CD4-positive, alpha-beta T cell treated with Interleukin-12 subunit alpha and Interleukin-12 subunit beta, for 1 hour (primary cell): ENCODE measurements at regions not wholly inside any gene's neighbourhood (a gene's known extent, or its start where the extent isn't known, plus 50 kb on each side); places are given as distances from the start of the nearest gene placed in this dataset.

Source experiments
- DNase-seq: peaks from one replicate; pipeline ENCODE4 v3.0.0-alpha.2; 2020

GRCh38 chr5:125835293-125836172 is 587.7 kb upstream of the GRAMD2B start:
- no peak for DNase-seq

DNA sequence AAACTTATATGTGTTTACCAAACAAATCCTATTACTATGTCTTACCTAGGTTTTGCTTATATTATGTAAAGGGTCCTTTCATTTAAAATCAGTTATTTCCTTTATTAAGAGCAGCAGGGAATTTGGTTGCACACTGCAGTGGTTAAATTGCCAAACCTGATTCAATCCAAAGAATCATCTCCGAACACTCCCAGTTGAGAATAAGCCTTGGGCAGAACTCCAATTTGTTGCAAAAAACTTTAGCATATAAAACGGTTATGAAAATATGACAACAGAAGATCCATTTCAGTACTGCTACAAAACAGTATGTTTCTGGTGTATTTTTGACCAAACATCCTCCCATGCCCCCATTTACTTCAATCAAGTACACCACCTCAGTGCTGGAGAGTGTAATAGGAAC is 587.0 kb upstream of the GRAMD2B start:
- no peak for DNase-seq

DNA sequence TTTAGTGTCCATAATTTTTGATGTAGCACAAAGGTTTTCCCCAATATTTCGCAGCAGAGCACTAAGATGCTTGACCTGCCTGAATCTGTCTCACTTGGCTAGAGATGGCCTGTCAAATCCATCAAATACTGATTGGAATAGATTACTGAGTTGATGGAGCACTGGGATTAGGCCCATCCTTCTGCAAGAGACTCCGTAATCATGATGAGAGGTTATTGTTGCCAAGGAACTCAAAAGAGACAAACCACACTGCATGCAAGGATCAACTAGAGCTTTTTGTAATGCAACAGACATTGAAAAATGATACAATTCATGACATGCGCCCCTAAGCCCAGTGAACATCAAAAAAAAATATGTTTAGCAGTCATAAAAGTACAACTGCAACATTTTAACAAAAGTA is 585.3 kb upstream of the GRAMD2B start:
- DNase-seq: no peak

GRCh38 chr5:125847561-125847960 is 575.6 kb upstream of the GRAMD2B start:
- no peak for DNase-seq

- no peak for DNase-seq
Observed at GRCh38 chr5:125848751-125849150, 574.5 kb upstream of the GRAMD2B start.

- DNase-seq: no peak
Observed at GRCh38 chr5:125856949-125857348, 566.3 kb upstream of the GRAMD2B start.

GRCh38 chr5:125863579-125863978 is 559.6 kb upstream of the GRAMD2B start:
- DNase-seq: no peak

GRCh38 chr5:125865166-125865815 is 557.9 kb upstream of the GRAMD2B start:
- DNase-seq: no peak

DNA sequence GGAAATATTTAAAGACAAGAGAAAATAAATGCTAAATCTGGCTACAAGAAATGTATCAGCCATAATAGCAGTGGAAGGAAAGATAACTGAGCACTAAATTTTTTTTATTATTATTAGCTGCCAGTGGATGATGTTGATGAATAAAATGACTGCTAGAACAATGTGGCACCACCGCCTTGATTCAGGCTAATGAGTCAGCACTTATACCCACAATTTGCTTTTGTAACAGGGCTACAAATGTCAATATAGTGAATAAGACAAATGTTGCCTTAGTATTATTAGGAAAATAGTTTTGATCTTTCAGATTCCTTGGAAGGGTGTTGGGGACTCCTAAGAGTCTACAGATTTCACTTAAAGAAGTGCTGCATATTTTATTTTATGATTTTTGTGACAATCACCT is 555.2 kb upstream of the GRAMD2B start:
- no peak for DNase-seq

DNA sequence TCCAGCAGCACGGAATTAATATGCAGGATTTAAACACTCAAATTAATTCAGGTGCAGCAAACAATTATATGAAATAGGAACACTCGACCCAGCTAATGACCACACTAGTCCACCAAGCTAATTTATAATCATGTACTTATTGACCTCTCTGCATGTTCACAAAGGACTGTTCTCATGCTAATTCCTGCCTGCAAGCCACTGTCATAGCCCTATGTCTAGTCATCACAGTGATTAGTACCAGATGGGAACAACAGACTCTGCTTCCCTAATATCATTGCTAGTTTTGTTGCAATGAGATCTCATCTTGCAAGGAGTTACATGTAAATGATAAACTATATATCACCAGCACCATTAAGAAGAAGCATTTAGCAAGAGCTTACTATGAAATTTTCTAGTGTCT is 553.0 kb upstream of the GRAMD2B start:
- DNase-seq: no peak

DNA sequence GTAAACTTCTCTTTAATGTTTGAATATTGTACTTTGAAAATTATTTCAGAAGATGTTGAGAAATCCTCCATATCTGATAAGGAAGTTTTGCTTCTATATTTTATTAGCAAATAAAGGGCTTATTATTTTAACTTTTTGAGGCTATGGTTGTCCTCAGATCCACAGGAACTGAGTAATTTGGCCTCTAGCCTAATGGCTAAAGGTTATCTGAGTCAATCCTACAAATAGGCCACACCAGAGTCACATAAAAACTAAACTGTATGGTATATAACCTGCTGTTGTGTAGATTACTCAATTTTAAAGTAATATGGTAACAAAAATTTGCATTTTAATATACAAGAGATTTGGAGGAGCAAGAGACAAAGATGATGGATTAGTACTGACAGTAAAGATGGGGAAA is 549.2 kb upstream of the GRAMD2B start:
- DNase-seq: no peak

- no peak for DNase-seq
Observed at GRCh38 chr5:125874717-125875116, 548.5 kb upstream of the GRAMD2B start.

- DNase-seq: no peak
Observed at GRCh38 chr5:125877248-125877647, 546.0 kb upstream of the GRAMD2B start.

GRCh38 chr5:125882061-125882460 is 541.1 kb upstream of the GRAMD2B start:
- DNase-seq: no peak

DNA sequence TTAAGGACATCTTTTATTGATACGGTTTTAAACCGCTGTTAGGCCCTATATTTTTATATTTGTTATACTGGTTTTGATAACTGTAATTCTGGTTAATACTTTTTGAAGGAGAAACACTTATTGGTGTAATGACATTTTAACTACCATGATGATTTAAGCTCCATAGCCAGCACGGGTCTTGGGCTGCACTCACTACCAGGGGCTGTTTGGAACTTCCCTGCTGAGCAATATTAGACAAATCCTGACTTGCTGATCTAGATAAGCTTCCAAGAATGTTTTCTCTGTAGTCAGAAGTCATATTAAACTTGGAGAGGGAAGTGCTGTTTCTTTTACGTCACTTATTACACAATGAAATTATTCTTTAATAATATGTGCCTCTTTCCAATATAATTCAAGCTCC is 540.0 kb upstream of the GRAMD2B start:
- no peak for DNase-seq

GRCh38 chr5:125888358-125888757 is 534.9 kb upstream of the GRAMD2B start:
- no peak for DNase-seq

GRCh38 chr5:125890511-125890931 is 532.7 kb upstream of the GRAMD2B start:
- DNase-seq: no peak

DNA sequence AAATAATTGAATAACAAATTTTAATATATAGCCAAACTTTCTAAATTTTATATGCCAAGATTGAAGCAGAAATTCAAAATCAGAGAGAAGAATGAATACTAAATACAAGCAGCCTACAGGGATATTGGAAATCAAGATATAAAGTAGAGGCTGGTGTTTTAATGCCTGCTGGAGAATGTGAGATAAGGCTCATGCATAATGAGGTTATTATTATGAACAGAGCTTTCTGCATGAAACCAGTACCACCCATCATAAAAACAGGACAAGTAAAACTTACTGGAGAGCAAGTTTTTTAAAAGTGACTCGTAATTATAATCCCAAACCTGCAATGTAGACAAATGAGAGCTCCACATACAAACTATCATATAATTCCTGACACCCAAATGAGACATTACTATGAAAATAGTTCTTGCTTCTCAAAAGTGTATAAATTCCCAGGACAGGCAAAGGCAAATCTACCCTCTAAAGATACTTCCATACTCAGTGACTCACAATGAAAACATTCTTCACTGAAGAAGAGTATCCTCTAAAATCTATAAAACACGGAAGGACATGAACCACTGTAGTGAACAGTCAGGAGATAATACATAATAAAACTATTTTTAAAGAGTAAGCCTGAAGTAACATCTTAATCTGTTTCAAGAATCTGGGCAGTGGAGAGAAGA is 532.0 kb upstream of the GRAMD2B start:
- DNase-seq: no peak

GRCh38 chr5:125894383-125894782 is 528.8 kb upstream of the GRAMD2B start:
- no peak for DNase-seq

DNA sequence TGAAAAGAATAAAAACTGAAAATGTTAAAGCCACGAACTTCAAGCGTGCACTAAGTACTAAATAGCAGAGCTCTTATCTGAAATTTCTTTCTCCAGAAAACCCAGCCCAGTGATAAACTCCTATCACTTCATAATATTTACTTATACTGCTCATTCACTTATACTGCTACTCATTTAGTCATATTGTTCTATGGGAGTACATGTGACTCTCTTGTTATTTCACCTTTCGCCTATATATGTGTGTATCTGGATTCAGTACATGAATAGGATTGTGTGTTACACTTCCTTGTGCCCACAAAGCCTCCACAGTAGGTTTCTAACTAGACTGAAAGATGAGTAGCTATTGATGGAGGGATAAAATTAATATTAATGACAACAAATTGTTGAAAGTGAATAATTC is 526.8 kb upstream of the GRAMD2B start:
- no peak for DNase-seq

DNA sequence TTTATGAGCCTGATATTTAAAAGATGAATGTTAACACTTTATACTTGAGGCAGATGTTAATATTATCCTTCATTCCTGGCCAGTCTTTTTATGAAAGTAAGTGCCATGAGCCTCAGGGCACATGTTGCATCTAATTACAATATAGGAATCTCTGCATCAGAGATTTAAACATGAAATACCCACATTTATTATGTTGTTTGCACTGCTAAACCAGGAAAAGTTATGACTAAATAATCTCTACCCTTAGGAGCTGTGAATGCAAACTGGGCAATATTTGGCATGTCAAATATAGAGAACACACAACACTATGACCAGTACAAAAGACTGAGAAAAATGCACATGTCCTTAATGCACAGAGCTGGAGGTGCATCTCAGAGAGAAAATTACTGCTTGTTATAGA is 526.1 kb upstream of the GRAMD2B start:
- DNase-seq: no peak

GRCh38 chr5:125898851-125899405 is 524.3 kb upstream of the GRAMD2B start:
- no peak for DNase-seq

DNA sequence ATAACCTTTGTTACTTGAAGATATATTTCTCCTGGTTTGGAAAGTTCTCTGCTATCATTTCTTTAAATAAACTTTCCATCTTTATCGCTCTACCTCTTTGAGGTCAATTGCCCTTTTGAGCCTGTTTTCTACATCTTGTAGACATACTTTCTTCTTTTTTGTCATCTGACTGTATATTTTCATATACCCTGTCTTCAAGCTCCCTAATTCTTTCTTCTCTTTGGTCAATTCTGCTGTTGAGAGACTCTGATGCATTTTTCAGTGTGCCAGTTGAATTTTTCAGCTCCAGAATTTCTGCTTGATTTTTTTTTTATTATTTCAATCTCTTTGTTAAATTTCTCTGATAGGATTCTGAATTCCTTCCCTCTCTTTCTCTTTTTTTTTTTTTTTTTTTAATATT is 511.2 kb upstream of the GRAMD2B start:
- DNase-seq: no peak

DNA sequence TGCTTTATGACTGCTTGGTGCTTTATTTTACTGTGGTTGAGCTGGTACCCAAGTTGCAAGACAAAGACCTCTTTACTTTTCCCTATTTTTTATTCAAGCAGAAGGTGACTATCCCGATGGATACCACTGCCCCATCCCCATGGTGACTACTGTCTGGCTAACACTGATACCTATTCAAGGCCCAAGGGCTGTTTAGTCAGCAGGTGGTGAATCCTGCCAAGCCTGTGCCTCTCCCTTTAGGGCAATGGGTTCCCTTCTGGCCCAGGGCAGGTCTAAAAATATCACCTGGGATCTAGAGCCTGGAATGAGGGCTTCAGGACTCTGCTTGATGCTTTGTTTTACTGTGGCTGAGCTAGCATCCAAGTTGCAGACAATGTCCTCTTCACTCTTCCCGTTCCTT is 510.0 kb upstream of the GRAMD2B start:
- no peak for DNase-seq
